AG10803 (cell line): ENCODE measurements at regions not wholly inside any gene's neighbourhood (a gene's known extent, or its start where the extent isn't known, plus 50 kb on each side); places are given as distances from the start of the nearest gene placed in this dataset.

Experiments used
- DNase-seq: peaks from one replicate; pipeline ENCODE4 v3.0.0; 2010; ENCODE audit warnings: low read depth
- H3K4me3 ChIP-seq: 2 replicates; pipeline ENCODE4 v1.5.1; 2011; ENCODE audit warnings: mild to moderate bottlenecking, low read length, control low read depth
- CTCF ChIP-seq: conservative IDR thresholded peaks from 2 replicates; pipeline ENCODE4 v1.5.1; 2011; ENCODE audit warnings: mild to moderate bottlenecking, low read length, control low read depth, inconsistent platforms

GRCh38 chr7:126302639-126303038 is 950.1 kb downstream of the GRM8 start:
- DNase-seq: no peak
- H3K4me3 ChIP-seq: no peak overlapping the region
- no peak for TF ChIP-seq CTCF

GRCh38 chr7:126286317-126286716 is 966.4 kb downstream of the GRM8 start:
- DNase-seq: no peak

GRCh38 chr7:126236261-126236660 is 1016.5 kb downstream of the GRM8 start:
- TF ChIP-seq CTCF: no peak
- no peak overlapping the region for H3K4me3 ChIP-seq

More at GRCh38 chr7:126286317-126286716, 966.4 kb downstream of the GRM8 start:
- no peak for TF ChIP-seq CTCF
- no peak overlapping the region for H3K4me3 ChIP-seq

GRCh38 chr7:126228356-126229061 is 1024.2 kb downstream of the GRM8 start:
- DNase-seq: no peak
- no peak overlapping the region for H3K4me3 ChIP-seq
- no peak for TF ChIP-seq CTCF

More at GRCh38 chr7:126236261-126236660, 1016.5 kb downstream of the GRM8 start:
- no peak for DNase-seq

- TF ChIP-seq CTCF: no peak
- no peak overlapping the region for H3K4me3 ChIP-seq
Measured at GRCh38 chr7:126227643-126228042, 1025.1 kb downstream of the GRM8 start.

GRCh38 chr7:126227055-126227454 is 1025.7 kb downstream of the GRM8 start:
- H3K4me3 ChIP-seq: no peak overlapping the region
- DNase-seq: no peak
- TF ChIP-seq CTCF: no peak

More at GRCh38 chr7:126227643-126228042, 1025.1 kb downstream of the GRM8 start:
- DNase-seq: no peak

- DNase-seq: no peak
- no peak for TF ChIP-seq CTCF
- no peak overlapping the region for H3K4me3 ChIP-seq
Measured at GRCh38 chr7:126223729-126224128, 1029.0 kb downstream of the GRM8 start.
